ENCODE measurements at regions not wholly inside any gene's neighbourhood (a gene's known extent, or its start where the extent isn't known, plus 50 kb on each side); places are given as distances from the start of the nearest gene placed in this dataset.

- Histone ChIP-seq H3K14ac (ENCODE audit: insufficient read depth, low read length) (no peak overlapping the region), H3K9me3 (ENCODE audit: control insufficient read depth, low read depth, low read length) (no peaks in the 10 kb centered on the region), H3K4me1 (ENCODE audit: insufficient read depth, low read length) (peaks cover 9% of the 10 kb centered on the region), H4K5ac (ENCODE audit: insufficient read length, low read depth, low read length) (no peak overlapping the region), H2BK120ac (ENCODE audit: low read depth, low read length, poor library complexity, severe bottlenecking) (no peak overlapping the region), H2BK12ac (ENCODE audit: insufficient read length, low read depth, low read length) (no peak overlapping the region), H3K27me3 (ENCODE audit: insufficient read depth, low read length) (peaks cover 9% of the 10 kb centered on the region; the same call in 1 of the 2 replicates), H3K56ac (ENCODE audit: insufficient read length, low read depth, low read length) (no peak overlapping the region), H3K18ac (ENCODE audit: insufficient read length, low read depth, low read length) (no peak overlapping the region), H3K4me2 (ENCODE audit: insufficient read depth, insufficient read length, low read length) (no peak overlapping the region), H4K91ac (ENCODE audit: insufficient read length, low read depth, low read length) (no peak overlapping the region), H3K4ac (ENCODE audit: low read depth, low read length) (no peak overlapping the region), H2BK15ac (ENCODE audit: low read depth, low read length) (no peak overlapping the region), H2BK5ac (ENCODE audit: insufficient read length, low read length) (no peak overlapping the region), H3K79me2 (ENCODE audit: insufficient read depth, low read length) (no peaks in the 10 kb centered on the region), H2BK20ac (ENCODE audit: low read depth, low read length, poor library complexity, severe bottlenecking) (no peak overlapping the region), H4K20me1 (ENCODE audit: control insufficient read depth, insufficient read depth, insufficient read length) (no peaks in the 10 kb centered on the region), H3K23me2 (ENCODE audit: insufficient read length, low read depth, low read length, poor library complexity, severe bottlenecking) (no peaks in the 10 kb centered on the region), H3T11ph (ENCODE audit: low read length) (no peak overlapping the region), H2AK5ac (ENCODE audit: insufficient read length, low read length) (no peak overlapping the region), H3K79me1 (ENCODE audit: insufficient read depth, low read depth, low read length, poor library complexity, severe bottlenecking) (no peaks in the 10 kb centered on the region), H2AFZ (ENCODE audit: low read length) (no peak overlapping the region), H4K8ac (replicated peaks; ENCODE audit: insufficient read length, low read depth, low read length) (no peak overlapping the region), H3K9ac (ENCODE audit: extremely low read depth, insufficient read length, low read length) (no peak overlapping the region), H3K23ac (ENCODE audit: insufficient read length, low read depth, low read length) (no peak overlapping the region), H3K27ac (ENCODE audit: insufficient read length, low read depth, low read length) (no peak overlapping the region)
- Mint-ChIP-seq H3K27me3 (ENCODE audit: low read depth) (peaks cover 45% of the 10 kb centered on the region), H3K4me1 (peaks cover 50 to 54% of the 10 kb centered on the region in 2 experiments), H3K36me3 (ENCODE audit: insufficient read depth in 1 of 3, low read depth in 3 of 3) (no peaks in the 10 kb centered on the region), H3K4me3 (no peak overlapping the region), H3K27ac (no peak overlapping the region), H3K9me3 (no peaks in the 10 kb centered on the region; a peak in 1 of 5 replicates)
- TF ChIP-seq CTCF (conservative IDR thresholded peaks at IDR 0.05): no peak
- no peak for DNase-seq
- no CpG with 5 or more reads among the region's 6 CpGs for WGBS (ENCODE audit: extremely low coverage, insufficient read length, low lambda C conversion rate)
Measured at GRCh38 chr9:95757439-95757838, 118.1 kb upstream of the ERCC6L2 start.

Measured in H9 (cell line).